ENCODE measurements at regions not wholly inside any gene's neighbourhood (a gene's known extent, or its start where the extent isn't known, plus 50 kb on each side); places are given as distances from the start of the nearest gene placed in this dataset.

DNA sequence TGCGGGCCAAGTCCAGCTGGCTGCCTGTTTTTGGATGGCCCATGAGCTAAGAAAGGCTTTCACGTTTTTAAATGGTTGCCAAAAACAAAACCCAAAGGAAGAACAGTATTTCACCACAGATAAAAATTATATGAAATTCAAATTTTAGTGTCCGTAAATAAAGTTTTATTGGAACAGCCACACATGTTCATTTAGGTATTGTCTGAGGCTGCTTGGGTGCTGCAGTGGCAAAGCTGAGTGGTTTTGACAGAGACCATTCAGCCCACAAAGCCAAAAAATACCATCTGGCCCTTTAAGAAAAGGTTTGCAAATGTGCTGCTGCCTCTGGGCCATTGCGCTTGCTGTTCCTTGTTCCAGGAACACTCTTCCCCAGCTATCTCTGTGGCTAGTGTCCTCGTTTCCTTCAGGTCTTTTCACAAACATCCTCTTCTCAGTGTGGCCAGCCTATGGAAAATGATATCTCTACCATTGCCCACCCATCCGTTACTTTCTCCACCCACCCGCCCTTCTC, 232.9 kb upstream of the CIBAR2 start:
- ATAC-seq (no peak), DNase-seq (no peak)
- Histone ChIP-seq H3K27me3 (no peaks in the 10 kb centered on the region), H3K27ac (no peak overlapping the region), H3K36me3 (no peaks in the 10 kb centered on the region), H3K4me3 (no peak overlapping the region), H3K4me1 (peaks cover 12 to 13% of the 10 kb centered on the region in 2 donors), H3K9me3 (no peaks in the 10 kb centered on the region)
- intact Hi-C loops (cut with DNase I; ENCODE audit: low total_unique reads) (no loop called here), in situ Hi-C loops (cut with MboI; ENCODE audit: low sequenced_read_pairs in 4 of 4) (no loop called here)
- TF ChIP-seq, protein P1, sequence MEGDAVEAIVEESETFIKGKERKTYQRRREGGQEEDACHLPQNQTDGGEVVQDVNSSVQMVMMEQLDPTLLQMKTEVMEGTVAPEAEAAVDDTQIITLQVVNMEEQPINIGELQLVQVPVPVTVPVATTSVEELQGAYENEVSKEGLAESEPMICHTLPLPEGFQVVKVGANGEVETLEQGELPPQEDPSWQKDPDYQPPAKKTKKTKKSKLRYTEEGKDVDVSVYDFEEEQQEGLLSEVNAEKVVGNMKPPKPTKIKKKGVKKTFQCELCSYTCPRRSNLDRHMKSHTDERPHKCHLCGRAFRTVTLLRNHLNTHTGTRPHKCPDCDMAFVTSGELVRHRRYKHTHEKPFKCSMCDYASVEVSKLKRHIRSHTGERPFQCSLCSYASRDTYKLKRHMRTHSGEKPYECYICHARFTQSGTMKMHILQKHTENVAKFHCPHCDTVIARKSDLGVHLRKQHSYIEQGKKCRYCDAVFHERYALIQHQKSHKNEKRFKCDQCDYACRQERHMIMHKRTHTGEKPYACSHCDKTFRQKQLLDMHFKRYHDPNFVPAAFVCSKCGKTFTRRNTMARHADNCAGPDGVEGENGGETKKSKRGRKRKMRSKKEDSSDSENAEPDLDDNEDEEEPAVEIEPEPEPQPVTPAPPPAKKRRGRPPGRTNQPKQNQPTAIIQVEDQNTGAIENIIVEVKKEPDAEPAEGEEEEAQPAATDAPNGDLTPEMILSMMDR (IDR thresholded peaks at IDR 0.05 in 4 of 5, conservative IDR thresholded peaks at IDR 0.05 in 1 of 5), result no peak
- TF ChIP-seq POLR2A (IDR thresholded peaks at IDR 0.05), result no peak

DNA sequence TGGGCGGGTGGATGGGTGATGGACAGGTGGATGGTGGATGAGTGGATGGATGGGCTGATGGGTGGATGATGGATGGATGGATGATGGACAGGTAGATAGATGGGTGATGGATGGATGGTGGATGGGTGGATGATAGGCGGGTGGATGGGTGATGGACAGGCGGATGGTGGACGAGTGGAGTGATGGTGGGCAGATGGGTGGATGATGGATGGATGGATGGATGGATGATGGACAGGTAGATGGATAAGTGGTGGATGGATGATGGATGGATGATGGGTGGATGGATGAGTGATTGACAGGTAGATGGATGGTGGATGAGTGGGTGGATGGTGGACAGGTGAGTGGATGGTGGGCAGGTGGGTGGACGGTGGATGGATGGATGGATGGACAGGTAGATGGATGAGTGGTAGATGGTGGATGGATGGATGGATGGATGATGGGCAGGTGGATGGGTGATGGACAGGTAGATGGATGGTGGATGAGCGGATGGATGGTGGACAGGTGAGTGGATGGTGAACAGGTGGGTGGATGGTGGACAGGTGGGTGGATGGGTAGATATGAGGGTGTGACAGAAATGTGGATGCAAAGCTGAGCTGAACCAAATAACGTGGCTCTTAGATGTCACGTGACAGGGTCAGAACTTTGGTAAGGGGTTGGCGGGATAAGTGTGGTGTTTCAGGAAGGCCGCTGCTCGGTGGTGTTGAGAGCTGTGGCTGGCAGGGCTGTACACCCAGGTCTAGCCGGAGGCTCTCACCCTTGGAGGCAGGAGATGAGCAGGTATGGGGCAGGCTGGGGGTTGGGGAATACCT, 234.3 kb upstream of the CIBAR2 start:
- Histone ChIP-seq H3K27ac (no peak overlapping the region), H3K9me3 (no peaks in the 10 kb centered on the region), H3K4me3 (no peak overlapping the region), H3K27me3 (no peaks in the 10 kb centered on the region), H3K36me3 (no peaks in the 10 kb centered on the region), H3K4me1 (peaks cover 26% of the 10 kb centered on the region in 2 donors)
- no peak for TF ChIP-seq POLR2A (IDR thresholded peaks at IDR 0.05)
- TF ChIP-seq, protein P1 (IDR thresholded peaks at IDR 0.05 in 4 of 5, conservative IDR thresholded peaks at IDR 0.05 in 1 of 5), result no peak
- intact Hi-C loops (cut with DNase I; ENCODE audit: low total_unique reads), result no loop called here
- in situ Hi-C loops (cut with MboI; ENCODE audit: low sequenced_read_pairs in 4 of 4), result no loop called here
- DNase-seq, result no peak
- no peak for ATAC-seq

DNA sequence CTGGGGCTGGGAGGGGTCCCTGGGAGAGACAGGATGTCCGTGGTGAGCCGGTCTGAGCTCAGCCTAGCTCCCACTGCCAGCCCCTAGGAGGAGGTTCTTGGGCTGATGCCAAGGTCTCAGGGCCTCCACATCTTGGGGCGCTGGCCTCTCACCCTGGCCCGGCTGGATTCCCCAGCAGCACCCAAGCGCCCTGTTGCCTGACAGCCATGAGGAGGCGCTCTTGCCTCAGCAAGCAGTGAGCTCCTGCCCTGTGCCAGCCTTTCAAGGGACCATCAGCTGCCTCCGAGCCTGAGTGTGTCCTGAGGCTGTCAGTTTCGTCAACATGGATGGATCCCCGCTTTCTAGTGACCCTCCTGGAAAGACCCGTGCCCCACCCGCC, 234.9 kb upstream of the CIBAR2 start:
- no peak for TF ChIP-seq POLR2A (IDR thresholded peaks at IDR 0.05)
- TF ChIP-seq, protein P1 (IDR thresholded peaks at IDR 0.05 in 4 of 5, conservative IDR thresholded peaks at IDR 0.05 in 1 of 5), result no peak
- Histone ChIP-seq H3K27me3 (no peaks in the 10 kb centered on the region), H3K27ac (no peak overlapping the region), H3K4me3 (no peak overlapping the region), H3K36me3 (no peaks in the 10 kb centered on the region), H3K9me3 (no peaks in the 10 kb centered on the region), H3K4me1 (peaks cover 26% of the 10 kb centered on the region in 2 donors)
- intact Hi-C loops (cut with DNase I; ENCODE audit: low total_unique reads), result no loop called here
- in situ Hi-C loops (cut with MboI; ENCODE audit: low sequenced_read_pairs in 4 of 4), result no loop called here
- no peak for DNase-seq
- no peak for ATAC-seq

DNA sequence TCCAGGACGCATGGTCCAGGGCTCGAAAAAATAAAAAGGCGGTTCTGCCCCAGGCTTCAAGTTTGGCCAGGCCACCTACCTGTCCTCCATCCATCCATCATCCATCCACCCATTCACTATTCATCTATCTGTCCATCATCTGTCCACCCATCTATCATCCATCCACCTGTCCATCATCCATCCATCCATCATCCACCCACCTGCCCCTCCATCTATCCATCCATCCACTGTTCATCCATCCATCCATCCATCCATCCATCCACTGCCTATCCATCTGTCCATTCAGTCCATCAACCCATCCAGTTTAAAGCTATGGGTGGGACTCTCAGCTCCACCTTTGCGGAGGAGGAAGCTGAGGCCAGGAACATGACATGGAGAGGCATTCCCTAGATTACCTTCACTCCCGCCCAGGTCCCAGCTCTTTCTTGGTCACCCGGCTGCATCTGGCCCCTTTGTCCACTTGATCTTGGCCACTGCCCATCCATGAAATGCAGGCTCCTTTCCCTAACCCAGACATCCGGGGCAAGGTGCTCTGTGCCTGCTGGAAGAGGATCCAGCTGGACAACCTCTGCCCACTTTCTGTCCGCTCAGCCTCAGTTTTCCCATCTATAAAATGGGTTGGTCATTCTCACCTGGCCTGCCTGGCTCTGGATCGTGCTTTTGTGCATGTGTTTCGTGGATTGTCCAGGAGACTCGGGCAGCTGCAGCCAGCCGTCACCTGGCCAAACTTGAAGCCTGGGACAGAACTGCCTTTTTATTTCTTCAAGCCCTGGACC, 236.0 kb upstream of the CIBAR2 start:
- Histone ChIP-seq H3K27ac (no peak overlapping the region), H3K9me3 (no peaks in the 10 kb centered on the region), H3K4me1 (peaks cover 26% of the 10 kb centered on the region in 2 donors), H3K4me3 (no peak overlapping the region), H3K36me3 (no peaks in the 10 kb centered on the region), H3K27me3 (no peaks in the 10 kb centered on the region)
- TF ChIP-seq, protein P1 (IDR thresholded peaks at IDR 0.05 in 4 of 5, conservative IDR thresholded peaks at IDR 0.05 in 1 of 5), result no peak
- TF ChIP-seq POLR2A (IDR thresholded peaks at IDR 0.05), result no peak
- ATAC-seq, result no peak
- no peak for DNase-seq
- intact Hi-C loops (cut with DNase I; ENCODE audit: low total_unique reads) (no loop called here), in situ Hi-C loops (cut with MboI; ENCODE audit: low sequenced_read_pairs in 4 of 4) (no loop called here)
